Activated T-helper 2 cell treated with anti-CD3 and anti-CD28 coated beads, Interferon-gamma antibody, Interleukin-2, Interleukin-4, amounts not matched to agents 10 μg/mL and 5 μg/mL and 100 μg/mL, durations not matched to agents 14 hours and 24 hours and 36 hours (primary cell): ENCODE measurements at regions not wholly inside any gene's neighbourhood (a gene's known extent, or its start where the extent isn't known, plus 50 kb on each side); places are given as distances from the start of the nearest gene placed in this dataset.
A peak's percentile ranks its signal among the peaks of the same experiment; 100 is the strongest.
"Not testable (repeated sequence)": the region's sequence is repeated elsewhere in the genome, so short reads cannot be mapped to it uniquely, and the experiment has no call there.

Experiments
- DNase-seq: peaks from one replicate; pipeline ENCODE4 v3.0.0; 2021; ENCODE audit warnings: low spot score
- H3K27ac Mint-ChIP-seq: one replicate; pipeline ENCODE4 v1.8.0; 2021; ENCODE audit warnings: mixed read lengths
- H3K27me3 Mint-ChIP-seq: one replicate; pipeline ENCODE4 v1.8.0; 2021; ENCODE audit warnings: low read depth, mixed read lengths
- H3K36me3 Mint-ChIP-seq: one replicate; pipeline ENCODE4 v1.8.0; 2021; ENCODE audit warnings: low read depth, mixed read lengths
- H3K4me1 Mint-ChIP-seq: one replicate; pipeline ENCODE4 v1.8.0; 2021; ENCODE audit warnings: low read depth, mixed read lengths
- H3K4me3 Mint-ChIP-seq: one replicate; pipeline ENCODE4 v1.8.0; 2021; ENCODE audit warnings: low read depth, mild to moderate bottlenecking, moderate library complexity, mixed read lengths
- H3K9me3 Mint-ChIP-seq: one replicate; pipeline ENCODE4 v1.8.0; 2021; ENCODE audit warnings: mixed read lengths
- intact Hi-C: fragments of 100-400 bp; cut with micrococcal nuclease; formaldehyde crosslinking; loops from one replicate; pipeline ENCODE4 v1.15.1; 2023

DNA sequence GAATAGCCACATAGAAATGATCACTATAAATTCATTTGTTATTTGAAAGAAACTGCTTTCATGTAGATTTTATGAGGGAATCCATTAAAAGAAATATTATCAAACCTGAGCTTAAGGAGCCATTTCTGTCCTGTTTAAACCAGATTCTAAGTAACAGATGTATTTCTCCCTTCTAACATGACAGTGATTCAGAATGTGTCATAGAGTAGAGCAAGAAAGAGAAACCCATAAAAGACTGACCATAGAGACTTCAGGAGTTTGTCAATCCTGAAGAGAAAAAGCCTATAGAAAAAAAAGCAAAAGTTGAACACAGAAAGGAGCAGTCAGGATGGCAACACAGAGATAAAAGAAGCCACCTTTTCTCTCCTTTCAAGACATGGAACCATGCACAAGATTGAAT, 390.6 kb downstream of the PRIM2 start:
- intact Hi-C loops, H3K4me3 Mint-ChIP-seq, H3K4me1 Mint-ChIP-seq, H3K36me3 Mint-ChIP-seq, H3K9me3 Mint-ChIP-seq, H3K27ac Mint-ChIP-seq, H3K27me3 Mint-ChIP-seq, DNase-seq: not testable (repeated sequence)

- DNase-seq, H3K27me3 Mint-ChIP-seq, intact Hi-C loops, H3K36me3 Mint-ChIP-seq, H3K4me3 Mint-ChIP-seq, H3K9me3 Mint-ChIP-seq, H3K4me1 Mint-ChIP-seq: not testable (repeated sequence)
- peak overlapping the region; percentile 20 for H3K27ac Mint-ChIP-seq
Measured at GRCh38 chr6:57722546-57722945, 405.1 kb downstream of the PRIM2 start.

DNA sequence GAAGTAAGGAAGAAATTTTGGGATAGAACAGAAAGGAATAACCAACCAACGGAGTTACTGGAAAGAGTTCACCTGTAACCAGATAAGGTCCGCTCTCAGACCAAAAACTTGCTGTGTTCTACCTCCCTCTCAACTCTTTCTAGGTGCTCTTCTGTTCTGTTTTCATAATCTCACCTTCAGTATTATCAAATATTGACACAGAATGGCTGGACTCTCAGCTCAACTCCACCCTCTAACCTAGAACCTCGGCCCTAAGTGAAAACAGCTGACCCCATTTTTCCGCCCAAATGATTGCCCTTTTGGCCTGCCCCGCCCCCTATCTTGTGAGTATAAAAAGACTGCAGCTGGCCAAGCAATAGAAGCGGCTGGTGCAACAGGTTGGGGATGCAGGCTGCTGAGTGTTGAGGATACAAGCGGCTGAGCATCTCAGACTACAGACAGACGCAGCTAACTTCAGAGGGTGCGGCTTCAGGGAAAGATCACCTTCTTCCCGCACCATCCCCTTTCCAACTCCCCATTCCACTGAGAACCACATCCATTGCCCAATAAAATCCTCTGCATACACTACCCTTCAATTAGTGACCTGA, 406.5 kb downstream of the PRIM2 start:
- H3K4me1 Mint-ChIP-seq, intact Hi-C loops, H3K27me3 Mint-ChIP-seq, H3K27ac Mint-ChIP-seq, DNase-seq, H3K36me3 Mint-ChIP-seq, H3K9me3 Mint-ChIP-seq, H3K4me3 Mint-ChIP-seq: not testable (repeated sequence)

GRCh38 chr6:57729407-57729806, 412.0 kb downstream of the PRIM2 start:
- intact Hi-C loops, H3K27ac Mint-ChIP-seq, DNase-seq, H3K36me3 Mint-ChIP-seq, H3K4me3 Mint-ChIP-seq, H3K27me3 Mint-ChIP-seq, H3K4me1 Mint-ChIP-seq, H3K9me3 Mint-ChIP-seq: not testable (repeated sequence)

GRCh38 chr6:57730726-57731125, 413.3 kb downstream of the PRIM2 start:
- H3K4me1 Mint-ChIP-seq, H3K36me3 Mint-ChIP-seq, intact Hi-C loops, H3K27me3 Mint-ChIP-seq, H3K9me3 Mint-ChIP-seq, H3K4me3 Mint-ChIP-seq, H3K27ac Mint-ChIP-seq, DNase-seq: not testable (repeated sequence)

DNA sequence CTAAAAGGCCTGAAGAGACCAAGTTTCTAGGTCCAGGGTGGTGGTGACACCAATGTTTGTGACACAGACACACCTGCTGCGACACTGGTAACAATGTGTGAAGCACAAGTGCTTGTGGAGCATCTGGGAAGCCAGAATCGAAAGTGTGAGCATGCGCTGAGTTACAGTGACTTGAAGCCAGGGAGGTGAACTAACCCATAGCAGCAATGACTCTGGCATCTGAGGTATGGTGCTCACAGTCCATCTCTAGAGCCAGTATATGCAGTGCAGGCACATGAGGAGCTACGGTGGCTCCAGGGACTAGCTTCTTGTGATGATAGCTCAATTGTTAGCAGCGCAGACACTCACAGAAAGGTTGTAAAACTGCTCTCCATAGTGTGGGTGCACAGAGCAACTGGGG, 430.3 kb downstream of the PRIM2 start:
- H3K36me3 Mint-ChIP-seq, intact Hi-C loops, H3K27ac Mint-ChIP-seq, H3K27me3 Mint-ChIP-seq, H3K4me3 Mint-ChIP-seq, DNase-seq, H3K4me1 Mint-ChIP-seq, H3K9me3 Mint-ChIP-seq: not testable (repeated sequence)

- H3K36me3 Mint-ChIP-seq, H3K4me3 Mint-ChIP-seq, H3K27me3 Mint-ChIP-seq, intact Hi-C loops, H3K4me1 Mint-ChIP-seq, DNase-seq, H3K9me3 Mint-ChIP-seq, H3K27ac Mint-ChIP-seq: not testable (repeated sequence)
Measured at GRCh38 chr6:57759850-57760249, 442.4 kb downstream of the PRIM2 start.

DNA sequence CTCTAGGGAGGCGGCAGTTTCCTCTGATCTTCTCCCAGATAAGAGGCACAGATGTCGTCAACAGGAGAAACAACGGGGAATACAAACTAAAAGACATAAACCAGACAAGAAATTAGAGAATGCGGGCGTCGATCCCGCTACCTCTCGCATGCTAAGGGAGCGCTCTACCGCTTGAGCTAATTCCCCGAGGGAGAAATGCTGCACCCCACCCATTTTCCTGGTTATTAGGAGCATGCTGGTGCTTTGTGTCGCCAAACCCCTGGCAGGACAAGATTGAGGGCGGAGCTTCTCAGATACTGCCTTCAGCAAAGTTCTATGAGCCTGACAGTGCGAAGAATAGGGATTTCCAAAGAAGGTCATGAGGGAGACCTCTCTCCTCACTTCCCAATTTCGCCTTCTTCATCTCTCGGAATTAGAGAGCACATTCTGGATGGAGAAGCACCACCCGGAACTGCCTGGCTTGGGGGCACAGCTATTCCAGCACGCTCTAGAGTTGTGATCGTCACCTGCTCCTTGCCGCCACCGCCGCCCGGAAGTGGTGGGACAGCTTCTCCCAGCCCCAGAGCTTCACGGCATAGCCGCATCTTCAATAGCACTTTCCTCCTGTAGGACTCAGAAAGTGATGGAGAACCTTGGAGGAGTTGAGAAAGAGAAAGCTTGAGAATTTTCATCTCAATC, 475.4 kb downstream of the PRIM2 start:
- DNase-seq, intact Hi-C loops, H3K4me1 Mint-ChIP-seq, H3K27ac Mint-ChIP-seq, H3K36me3 Mint-ChIP-seq, H3K9me3 Mint-ChIP-seq, H3K4me3 Mint-ChIP-seq: not testable (repeated sequence)
- peaks cover 30% of the 10 kb centered on the region for H3K27me3 Mint-ChIP-seq

- intact Hi-C loops, H3K36me3 Mint-ChIP-seq, H3K4me3 Mint-ChIP-seq, H3K27ac Mint-ChIP-seq, H3K4me1 Mint-ChIP-seq, DNase-seq, H3K9me3 Mint-ChIP-seq: not testable (repeated sequence)
- H3K27me3 Mint-ChIP-seq = peaks cover 30% of the 10 kb centered on the region
Measured at GRCh38 chr6:57793398-57793762, 475.9 kb downstream of the PRIM2 start.

- peaks cover 16% of the 10 kb centered on the region for H3K27me3 Mint-ChIP-seq
- H3K9me3 Mint-ChIP-seq, H3K4me3 Mint-ChIP-seq, H3K4me1 Mint-ChIP-seq, intact Hi-C loops, DNase-seq, H3K36me3 Mint-ChIP-seq, H3K27ac Mint-ChIP-seq: not testable (repeated sequence)
Measured at GRCh38 chr6:57799703-57800479, 482.5 kb downstream of the PRIM2 start.

DNA sequence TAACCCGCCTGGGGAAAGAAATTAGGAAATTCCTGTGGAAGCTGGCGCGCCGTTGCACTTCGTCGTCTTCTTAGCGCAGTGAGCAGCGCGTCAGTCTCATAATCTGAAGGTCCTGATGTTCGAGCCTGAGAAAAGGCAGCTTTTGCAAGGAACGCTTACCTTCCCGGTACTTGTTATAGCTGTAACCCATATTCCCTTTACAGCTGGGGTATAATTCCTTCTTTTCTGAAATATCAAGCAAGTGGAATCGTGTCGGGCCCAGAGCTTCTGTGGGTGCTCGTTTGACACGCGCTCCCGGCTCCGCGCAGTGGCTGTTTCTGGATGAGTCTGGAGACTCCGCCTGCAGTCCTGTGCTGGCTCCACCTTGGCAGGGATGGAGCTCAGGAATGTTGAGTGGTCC, 491.2 kb downstream of the PRIM2 start:
- peaks cover 44% of the 10 kb centered on the region for H3K27me3 Mint-ChIP-seq
- H3K9me3 Mint-ChIP-seq, DNase-seq, H3K4me1 Mint-ChIP-seq, intact Hi-C loops, H3K36me3 Mint-ChIP-seq, H3K27ac Mint-ChIP-seq, H3K4me3 Mint-ChIP-seq: not testable (repeated sequence)

- H3K4me1 Mint-ChIP-seq, intact Hi-C loops, H3K4me3 Mint-ChIP-seq, H3K9me3 Mint-ChIP-seq, DNase-seq, H3K27ac Mint-ChIP-seq, H3K36me3 Mint-ChIP-seq: not testable (repeated sequence)
- H3K27me3 Mint-ChIP-seq = peaks cover 48% of the 10 kb centered on the region
Measured at GRCh38 chr6:57809454-57809853, 492.0 kb downstream of the PRIM2 start.

GRCh38 chr6:57813271-57814075, 496.0 kb downstream of the PRIM2 start:
- H3K9me3 Mint-ChIP-seq, H3K36me3 Mint-ChIP-seq, H3K27ac Mint-ChIP-seq, intact Hi-C loops, H3K4me1 Mint-ChIP-seq, H3K4me3 Mint-ChIP-seq, DNase-seq: not testable (repeated sequence)
- H3K27me3 Mint-ChIP-seq = peaks cover 48% of the 10 kb centered on the region
